HG02763 (cell line): ENCODE measurements at regions not wholly inside any gene's neighbourhood (a gene's known extent, or its start where the extent isn't known, plus 50 kb on each side); places are given as distances from the start of the nearest gene placed in this dataset.

Experiments used
- ATAC-seq: cut with Tn5 transposase; IDR thresholded peaks from one replicate; pipeline ENCODE4 v1.9.1; 2021; ENCODE audit warnings: mild to moderate bottlenecking, moderate library complexity; ENCODE audit not compliant: unreplicated experiment

GRCh38 chr22:48851933-48852549, 975.6 kb downstream of the BRD1 start:
- no peak for ATAC-seq

GRCh38 chr22:48850658-48851287, 976.9 kb downstream of the BRD1 start:
- no peak for ATAC-seq

GRCh38 chr22:48849963-48850657, 977.6 kb downstream of the BRD1 start:
- no peak for ATAC-seq

DNA sequence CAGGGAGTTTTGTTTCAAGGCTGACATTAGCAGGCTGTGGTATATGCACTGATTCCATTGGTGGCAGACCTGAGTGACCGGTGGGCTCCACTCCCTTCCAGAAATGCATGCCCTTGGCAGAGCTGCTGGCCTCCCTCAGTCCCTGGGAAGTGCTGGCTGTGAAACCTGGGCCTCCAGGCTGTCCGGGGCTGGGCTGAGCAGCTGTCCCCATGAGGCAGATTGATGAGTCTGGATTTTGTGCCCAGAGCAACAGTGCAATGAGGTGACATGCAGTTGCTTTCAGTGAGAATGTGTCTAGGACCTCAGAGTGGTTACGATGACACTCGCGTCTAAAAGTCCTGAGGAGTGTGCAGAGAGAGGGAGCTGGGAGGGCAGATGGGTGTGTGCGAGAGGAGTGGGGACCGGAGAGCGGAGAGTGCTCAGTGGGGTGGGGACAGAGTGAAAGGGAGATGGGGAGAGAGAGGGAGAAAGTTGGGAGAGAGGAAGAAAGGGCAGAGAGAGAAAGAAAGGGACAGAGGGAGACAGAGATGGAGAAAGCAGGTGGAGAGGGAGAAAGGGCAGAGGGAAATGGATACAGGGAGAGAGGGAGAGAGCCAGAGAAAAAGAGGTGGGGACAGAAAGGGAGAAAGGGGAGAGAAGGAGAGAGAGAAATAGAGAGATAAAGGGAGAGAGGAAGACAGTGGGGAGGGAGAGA, 978.3 kb downstream of the BRD1 start:
- ATAC-seq = no peak

DNA sequence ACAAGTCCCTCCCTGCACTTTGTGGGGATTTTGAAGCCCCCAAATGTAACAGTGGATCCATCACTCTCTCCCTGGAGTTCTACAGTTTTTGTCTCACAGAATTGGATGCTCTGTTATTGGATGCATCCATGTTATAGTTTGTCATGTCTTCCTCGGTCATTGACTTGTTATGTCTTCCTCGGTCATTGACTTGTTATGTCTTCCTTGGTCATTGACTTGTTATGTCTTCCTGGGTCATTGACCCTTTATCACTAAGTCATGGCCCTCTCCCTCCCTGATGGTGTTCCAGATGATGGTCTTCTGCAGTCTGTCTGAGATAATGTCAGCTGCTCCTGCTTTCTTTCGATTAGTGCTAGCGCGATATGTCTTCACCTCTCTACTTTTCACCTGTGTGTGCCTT, 981.5 kb downstream of the BRD1 start:
- ATAC-seq = no peak

DNA sequence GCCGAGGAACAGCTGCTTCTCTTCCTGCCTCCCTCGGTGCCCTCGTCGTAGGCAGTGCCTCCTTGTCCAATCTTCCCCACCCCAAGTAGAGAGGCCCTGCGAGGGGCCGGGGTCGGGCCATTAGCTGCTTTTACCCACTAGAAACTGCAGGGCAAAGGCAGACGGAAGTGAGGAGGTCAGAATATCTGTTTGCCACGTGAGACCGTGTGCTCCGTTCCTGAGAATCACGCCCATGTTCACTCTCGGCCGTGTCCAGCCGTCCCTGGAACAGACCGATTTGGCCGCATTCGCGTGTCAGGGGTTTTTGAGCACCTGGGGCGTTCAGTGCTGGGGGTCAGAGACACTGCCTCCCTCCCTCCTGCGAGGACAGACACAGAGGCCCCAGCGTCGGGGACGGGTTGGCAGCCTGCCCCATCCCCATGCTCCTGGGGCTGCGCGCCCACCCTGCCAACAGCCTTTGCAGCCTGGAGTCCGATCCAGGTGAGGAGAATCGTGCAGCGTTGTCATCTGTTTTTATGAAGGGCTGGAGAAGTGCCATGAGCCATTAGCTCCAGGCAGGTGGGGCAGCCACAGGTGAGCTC, 982.2 kb downstream of the BRD1 start:
- no peak for ATAC-seq

DNA sequence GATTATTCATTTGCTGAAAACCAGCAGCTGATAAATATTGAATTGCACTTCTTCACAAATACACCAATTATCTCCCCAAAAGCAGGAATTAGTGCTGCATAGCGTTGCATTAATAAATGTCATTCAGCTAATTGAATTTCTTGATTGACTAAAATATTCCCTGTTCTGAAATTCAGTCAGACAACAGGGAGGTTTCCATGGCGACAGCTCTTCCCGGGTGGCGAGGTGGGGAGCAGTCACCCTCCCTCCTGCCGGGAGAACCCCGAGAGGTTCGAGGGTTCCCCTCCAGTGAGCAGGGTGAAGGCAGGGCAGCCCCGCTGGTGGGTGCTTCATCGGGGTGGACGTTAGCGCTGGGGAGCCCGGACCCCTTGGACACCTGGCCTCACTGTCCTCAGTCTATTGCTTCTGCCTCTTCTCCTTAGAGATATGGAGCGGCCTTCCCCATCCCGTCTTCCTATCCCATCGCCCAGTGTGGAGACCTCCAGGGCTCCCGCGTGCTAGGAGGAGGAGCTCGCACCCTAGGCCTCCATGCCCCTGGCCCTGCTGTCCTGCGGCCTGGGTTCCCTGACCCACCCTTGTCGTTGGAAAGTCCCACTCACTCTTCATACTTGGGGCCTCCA, 983.5 kb downstream of the BRD1 start:
- no peak for ATAC-seq

DNA sequence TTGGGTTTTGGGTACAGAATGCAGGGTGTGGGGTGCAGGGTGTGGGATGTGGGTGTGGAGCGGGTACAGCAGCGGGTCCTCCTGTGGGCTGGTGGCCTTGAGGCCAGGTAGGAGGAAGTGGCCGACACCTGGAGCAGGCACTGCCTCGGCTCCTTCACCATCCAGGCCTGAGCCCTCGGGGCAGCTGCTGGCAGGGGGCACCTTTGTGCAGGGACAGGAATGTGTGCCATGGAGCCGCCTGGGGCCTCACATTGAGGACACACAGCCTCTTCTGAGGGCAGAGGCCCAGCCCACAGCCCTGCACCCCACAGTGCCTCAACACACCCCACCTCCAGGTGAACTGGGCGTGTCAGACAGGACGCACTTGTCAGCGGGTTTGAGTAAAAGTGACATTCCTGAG, 984.0 kb downstream of the BRD1 start:
- no peak for ATAC-seq

DNA sequence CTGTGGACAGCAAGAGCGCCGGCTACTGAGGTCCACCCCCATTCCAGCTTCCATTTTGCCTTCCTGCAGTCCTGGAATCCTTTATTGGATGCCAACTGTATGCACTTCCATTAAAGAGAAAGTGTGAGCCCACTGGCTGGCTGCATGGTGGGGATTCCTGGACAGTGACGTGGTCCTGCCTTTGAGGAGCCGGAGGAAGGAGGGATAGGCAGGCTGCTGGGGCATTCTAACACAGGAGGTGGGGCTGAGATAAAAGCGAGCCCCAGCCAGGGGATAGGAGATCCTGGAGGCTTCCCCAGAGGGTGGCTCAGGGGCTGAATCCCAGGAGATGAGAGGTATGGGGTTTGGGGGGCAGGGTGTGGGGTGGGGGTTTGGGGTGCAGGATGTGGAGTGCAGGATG, 984.7 kb downstream of the BRD1 start:
- no peak for ATAC-seq

- no peak for ATAC-seq
These were observed 985.1 kb downstream of the BRD1 start for GRCh38 chr22:48842583-48842945.

- ATAC-seq = no peak
These were observed 985.6 kb downstream of the BRD1 start for GRCh38 chr22:48841881-48842582.

GRCh38 chr22:48840112-48840949, 987.3 kb downstream of the BRD1 start:
- no peak for ATAC-seq

DNA sequence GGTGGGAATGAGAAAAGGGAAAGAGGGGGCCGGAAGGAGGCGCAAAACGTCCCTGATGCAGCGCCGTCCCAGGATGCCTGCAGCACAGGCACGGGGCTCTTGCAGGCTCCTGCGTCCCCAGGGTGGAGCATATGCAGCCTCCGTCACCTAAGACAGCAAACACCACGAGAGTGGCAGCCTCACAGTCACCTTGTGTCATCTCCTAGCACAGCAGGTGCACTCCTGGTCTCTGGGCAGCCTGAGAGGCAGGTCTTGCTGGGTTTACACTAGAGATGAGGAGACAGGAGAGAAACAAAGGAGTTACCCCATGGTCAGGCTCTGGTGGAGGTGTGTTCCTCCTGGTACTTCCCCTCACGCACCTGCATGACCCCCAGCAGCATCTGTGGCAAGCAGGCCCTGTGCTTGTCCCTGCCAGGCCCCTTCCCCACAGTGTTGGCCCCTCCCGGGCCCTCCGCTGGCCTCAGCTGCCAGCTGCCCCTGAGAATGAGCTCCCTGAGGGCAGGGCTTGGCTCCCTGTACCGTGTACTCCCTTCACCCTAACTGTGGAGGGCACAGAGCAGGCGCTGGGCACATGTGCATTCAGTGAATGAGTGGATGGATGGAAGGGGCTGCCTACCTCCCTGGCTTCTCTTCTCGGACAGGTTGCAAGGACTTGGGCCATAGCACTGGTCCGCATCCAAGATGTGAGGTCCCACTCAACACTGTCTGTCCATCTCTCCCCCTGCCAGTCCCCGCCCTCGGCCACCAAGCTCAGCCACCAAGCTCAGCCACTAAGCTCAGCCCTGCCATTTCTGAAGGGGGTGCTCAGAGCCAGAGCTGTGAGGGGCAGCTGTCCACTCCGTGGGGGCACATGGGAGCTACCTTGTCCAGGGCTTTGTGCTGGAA, 988.6 kb downstream of the BRD1 start:
- no peak for ATAC-seq

- ATAC-seq = no peak
These were observed 989.3 kb downstream of the BRD1 start for GRCh38 chr22:48838376-48838775.

GRCh38 chr22:48837341-48837935, 990.2 kb downstream of the BRD1 start:
- no peak for ATAC-seq

- no peak for ATAC-seq
These were observed 990.9 kb downstream of the BRD1 start for GRCh38 chr22:48836673-48837340.

DNA sequence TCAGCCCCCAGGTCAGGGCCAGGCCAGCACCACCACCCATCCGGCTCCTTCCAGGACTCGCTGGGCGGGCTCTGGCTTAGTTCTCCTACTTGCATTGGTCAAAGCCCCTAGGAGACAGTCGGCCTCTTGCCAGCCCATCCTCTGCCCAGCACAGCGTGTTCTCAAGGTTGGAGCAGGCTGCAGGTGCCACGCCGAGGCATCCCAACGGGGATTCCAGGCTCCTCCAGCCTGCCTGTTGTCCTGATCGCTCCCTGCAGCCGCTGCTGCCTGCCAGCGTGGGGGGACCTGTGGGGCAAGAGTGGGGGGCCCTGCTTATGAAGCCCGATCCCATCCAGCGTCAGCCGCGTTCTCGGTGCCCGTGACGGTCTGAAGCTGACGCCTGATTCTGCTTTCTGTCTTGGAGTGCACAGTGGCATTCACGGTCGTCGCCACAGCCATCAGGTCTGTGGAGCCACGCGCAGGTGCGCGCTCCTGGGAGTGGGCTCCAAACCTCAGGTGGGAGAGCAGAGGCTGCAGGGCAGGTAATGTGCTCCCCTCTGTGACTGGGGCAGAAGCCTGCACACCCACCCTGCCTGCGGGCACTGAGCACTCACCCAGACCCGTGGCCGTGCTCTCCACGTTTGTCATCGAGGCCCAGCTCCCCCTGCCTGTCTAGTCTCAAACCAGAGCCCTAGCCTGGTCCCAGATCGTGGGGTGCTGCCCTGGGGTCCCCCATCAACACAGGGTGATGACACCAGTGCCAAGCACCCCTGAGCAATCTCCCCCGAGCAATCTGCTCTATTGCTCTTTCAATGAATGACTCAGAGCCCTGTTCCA, 991.6 kb downstream of the BRD1 start:
- ATAC-seq = no peak
